ENCODE measurements at regions not wholly inside any gene's neighbourhood (a gene's known extent, or its start where the extent isn't known, plus 50 kb on each side); places are given as distances from the start of the nearest gene placed in this dataset.

- H3K4me1 ChIP-seq (ENCODE audit: control insufficient read depth in 2 of 3, insufficient read depth in 2 of 3, low read depth in 1 of 3, low read length in 3 of 3): no peaks in the 10 kb centered on the region
- TF ChIP-seq CTCF (IDR thresholded peaks at IDR 0.05; ENCODE audit: borderline replicate concordance, extremely low read depth, insufficient read depth): no peak
- DNase-seq (no peak), FAIRE-seq (no peak)
- H3K27ac ChIP-seq (ENCODE audit: low read depth in 2 of 2, low read length in 2 of 2): no peak overlapping the region
- no peaks in the 10 kb centered on the region for H3K9me3 ChIP-seq (ENCODE audit: control insufficient read depth in 2 of 3, insufficient read depth in 1 of 3, low read length in 3 of 3)
- no peak overlapping the region for H3K9ac ChIP-seq (ENCODE audit: low read length in 3 of 3)
- H3K36me3 ChIP-seq (ENCODE audit: control insufficient read depth in 2 of 3, insufficient read depth in 3 of 3, low read length in 3 of 3): no peaks in the 10 kb centered on the region
- H3K4me3 ChIP-seq (ENCODE audit: low read length in 3 of 3): no peak overlapping the region
- intact Hi-C loops (cut with DNase I): no loop called here
- H3K27me3 ChIP-seq (ENCODE audit: control insufficient read depth, insufficient read depth, low read length): no peaks in the 10 kb centered on the region
These were observed 292.4 kb upstream of the ZEB2 start for GRCh38 chr2:144812288-144812687.

- Histone ChIP-seq H3K27ac (ENCODE audit: low read depth in 2 of 2, low read length in 2 of 2) (no peak overlapping the region), H3K4me3 (ENCODE audit: low read length in 3 of 3) (no peak overlapping the region), H3K9me3 (ENCODE audit: control insufficient read depth in 2 of 3, insufficient read depth in 1 of 3, low read length in 3 of 3) (no peaks in the 10 kb centered on the region), H3K36me3 (ENCODE audit: control insufficient read depth in 2 of 3, insufficient read depth in 3 of 3, low read length in 3 of 3) (no peaks in the 10 kb centered on the region), H3K9ac (ENCODE audit: low read length in 3 of 3) (no peak overlapping the region), H3K4me1 (ENCODE audit: control insufficient read depth in 2 of 3, insufficient read depth in 2 of 3, low read depth in 1 of 3, low read length in 3 of 3) (no peaks in the 10 kb centered on the region), H3K27me3 (ENCODE audit: control insufficient read depth, insufficient read depth, low read length) (no peaks in the 10 kb centered on the region)
- no peak for TF ChIP-seq CTCF (IDR thresholded peaks at IDR 0.05; ENCODE audit: borderline replicate concordance, extremely low read depth, insufficient read depth)
- FAIRE-seq (no peak), DNase-seq (no peak)
- intact Hi-C loops (cut with DNase I): no loop called here
These were observed 281.8 kb upstream of the ZEB2 start for GRCh38 chr2:144801766-144802165.

- Histone ChIP-seq H3K9me3 (ENCODE audit: control insufficient read depth in 2 of 3, insufficient read depth in 1 of 3, low read length in 3 of 3) (no peaks in the 10 kb centered on the region), H3K4me1 (ENCODE audit: control insufficient read depth in 2 of 3, insufficient read depth in 2 of 3, low read depth in 1 of 3, low read length in 3 of 3) (no peaks in the 10 kb centered on the region), H3K27me3 (ENCODE audit: control insufficient read depth, insufficient read depth, low read length) (no peaks in the 10 kb centered on the region), H3K36me3 (ENCODE audit: control insufficient read depth in 2 of 3, insufficient read depth in 3 of 3, low read length in 3 of 3) (no peaks in the 10 kb centered on the region), H3K27ac (ENCODE audit: low read depth in 2 of 2, low read length in 2 of 2) (no peak overlapping the region), H3K4me3 (ENCODE audit: low read length in 3 of 3) (no peak overlapping the region), H3K9ac (ENCODE audit: low read length in 3 of 3) (no peak overlapping the region)
- intact Hi-C loops (cut with DNase I): no loop called here
- no peak for DNase-seq
- FAIRE-seq: no peak
- no peak for TF ChIP-seq CTCF (IDR thresholded peaks at IDR 0.05; ENCODE audit: borderline replicate concordance, extremely low read depth, insufficient read depth)
These were observed 281.4 kb upstream of the ZEB2 start for GRCh38 chr2:144801325-144801724.

GRCh38 chr2:144798989-144799388 is 279.1 kb upstream of the ZEB2 start:
- no peak for TF ChIP-seq CTCF (IDR thresholded peaks at IDR 0.05; ENCODE audit: borderline replicate concordance, extremely low read depth, insufficient read depth)
- Histone ChIP-seq H3K4me1 (ENCODE audit: control insufficient read depth in 2 of 3, insufficient read depth in 2 of 3, low read depth in 1 of 3, low read length in 3 of 3) (no peaks in the 10 kb centered on the region), H3K4me3 (ENCODE audit: low read length in 3 of 3) (no peak overlapping the region), H3K36me3 (ENCODE audit: control insufficient read depth in 2 of 3, insufficient read depth in 3 of 3, low read length in 3 of 3) (no peaks in the 10 kb centered on the region), H3K27ac (ENCODE audit: low read depth in 2 of 2, low read length in 2 of 2) (no peak overlapping the region), H3K9me3 (ENCODE audit: control insufficient read depth in 2 of 3, insufficient read depth in 1 of 3, low read length in 3 of 3) (no peaks in the 10 kb centered on the region), H3K27me3 (ENCODE audit: control insufficient read depth, insufficient read depth, low read length) (no peaks in the 10 kb centered on the region), H3K9ac (ENCODE audit: low read length in 3 of 3) (no peak overlapping the region)
- DNase-seq: peak in 1 of 5 donors; percentile 16
- no peak for FAIRE-seq
- intact Hi-C loops (cut with DNase I): no loop called here

All from kidney (tissue), 13 donors.